VCaP (cell line): ENCODE measurements at regions not wholly inside any gene's neighbourhood (a gene's known extent, or its start where the extent isn't known, plus 50 kb on each side); places are given as distances from the start of the nearest gene placed in this dataset.
A peak's percentile ranks its signal among the peaks of the same experiment; 100 is the strongest.

Experiments
- H3K27ac ChIP-seq: fragments of 450-650 bp; 2 replicates; pipeline ENCODE4 v1.5.1; 2017
- CTCF ChIP-seq: fragments of 450-650 bp; conservative IDR thresholded peaks from 2 replicates; pipeline ENCODE4 v1.5.1; 2017; ENCODE audit warnings: mild to moderate bottlenecking, moderate library complexity

- no peak overlapping the region for H3K27ac ChIP-seq
- TF ChIP-seq CTCF = no peak
Observed at GRCh38 chr1:70671006-70671405, 259.9 kb downstream of the CTH start.

GRCh38 chr1:70672442-70672888 is 261.4 kb downstream of the CTH start:
- TF ChIP-seq CTCF = no peak
- H3K27ac ChIP-seq = no peak overlapping the region

- no peak for TF ChIP-seq CTCF
- no peak overlapping the region for H3K27ac ChIP-seq
Observed at GRCh38 chr1:70674941-70675685, 264.0 kb downstream of the CTH start.

- no peak for TF ChIP-seq CTCF
- no peak overlapping the region for H3K27ac ChIP-seq
Observed at GRCh38 chr1:70675737-70676156, 264.7 kb downstream of the CTH start.

- peak; percentile 79 for TF ChIP-seq CTCF
- no peak overlapping the region for H3K27ac ChIP-seq
Observed at GRCh38 chr1:70685300-70686286, 274.5 kb downstream of the CTH start.

- no peak for TF ChIP-seq CTCF
- no peak overlapping the region for H3K27ac ChIP-seq
Observed at GRCh38 chr1:70688580-70688979, 277.5 kb downstream of the CTH start.

GRCh38 chr1:70706381-70707037 is 295.4 kb downstream of the CTH start:
- no peak for TF ChIP-seq CTCF
- no peak overlapping the region for H3K27ac ChIP-seq
